GM23338 (cell line): ENCODE measurements at regions not wholly inside any gene's neighbourhood (a gene's known extent, or its start where the extent isn't known, plus 50 kb on each side); places are given as distances from the start of the nearest gene placed in this dataset.

Source experiments
- CREB1 ChIP-seq: fragments of 250-450 bp; sonication (Bioruptor Pico); IDR thresholded peaks from 2 replicates; pipeline ENCODE4 v1.5.0; 2020; ENCODE audit warnings: low read depth, mild to moderate bottlenecking, moderate library complexity
- CTCF ChIP-seq, 2 experiments: fragments of 200-600 bp in 1 of 2; sonication (generic) in 1 of 2; conservative IDR thresholded peaks; 2 replicates each; pipeline versions ENCODE4 v1.5.1 to v1.6.1; 2016 to 2017; ENCODE audit warnings: antibody characterized with exemption in 2 of 2, low read depth in 2 of 2, mild to moderate bottlenecking in 2 of 2, moderate library complexity in 1 of 2
- ETS1 ChIP-seq: IDR thresholded peaks from 2 replicates; pipeline ENCODE4 v1.6.1; 2016; ENCODE audit warnings: antibody characterized with exemption
- EZH2 ChIP-seq: fragments of 200-600 bp; sonication (generic); IDR thresholded peaks from one replicate; pipeline ENCODE4 v1.8.0; 2017; ENCODE audit warnings: antibody characterized with exemption, mild to moderate bottlenecking, low read depth; ENCODE audit not compliant: unreplicated experiment
- EZH2phosphoT487 ChIP-seq: fragments of 200-600 bp; sonication (generic); IDR thresholded peaks from one replicate; pipeline ENCODE4 v1.8.1; 2018; ENCODE audit warnings: antibody characterized with exemption; ENCODE audit not compliant: unreplicated experiment
- JUNB ChIP-seq: IDR thresholded peaks from one replicate; pipeline ENCODE4 v1.6.1; 2016; ENCODE audit warnings: antibody characterized with exemption; ENCODE audit not compliant: unreplicated experiment
- POLR2AphosphoS5 ChIP-seq: IDR thresholded peaks from 2 replicates; pipeline ENCODE4 v1.6.1; 2016; ENCODE audit warnings: antibody characterized with exemption, low read depth
- REST ChIP-seq: IDR thresholded peaks from one replicate; pipeline ENCODE4 v1.6.1; 2018; ENCODE audit warnings: antibody characterized with exemption; ENCODE audit not compliant: unreplicated experiment
- STAT1 ChIP-seq: IDR thresholded peaks from one replicate; pipeline ENCODE4 v1.6.1; 2016; ENCODE audit warnings: antibody characterized with exemption; ENCODE audit not compliant: unreplicated experiment
- ZNF114 ChIP-seq: fragments of 250-450 bp; sonication (Bioruptor Pico); IDR thresholded peaks from 2 replicates; pipeline ENCODE4 v1.5.0; 2020; ENCODE audit warnings: mild to moderate bottlenecking, moderate library complexity
- ZNF462 ChIP-seq: fragments of 250-450 bp; sonication (Bioruptor Pico); IDR thresholded peaks from 2 replicates; pipeline ENCODE4 v1.5.0; 2020; ENCODE audit warnings: mild to moderate bottlenecking, moderate library complexity

GRCh38 chr7:153010416-153010815, 250.9 kb downstream of the ACTR3B start:
- TF ChIP-seq JUNB (no peak), CTCF (conservative IDR thresholded peaks at IDR 0.05; ENCODE audit: low read depth in 2 of 2) (no peak), CREB1 (CRISPR knock-in tag) (no peak), EZH2phosphoT487 (no peak), EZH2 (no peak), POLR2AphosphoS5 (no peak), ETS1 (no peak), STAT1 (no peak), ZNF462 (CRISPR knock-in tag) (no peak), REST (no peak), ZNF114 (CRISPR knock-in tag) (no peak)
